Liver (tissue), 3 donors: ENCODE measurements at regions not wholly inside any gene's neighbourhood (a gene's known extent, or its start where the extent isn't known, plus 50 kb on each side); places are given as distances from the start of the nearest gene placed in this dataset.

ENCODE experiments used
- CTCF ChIP-seq: fragments of 150-350 bp; IDR thresholded peaks from 2 replicates; pipeline ENCODE4 v1.5.1; 2017; ENCODE audit warnings: improper control_type of control experiment, low read depth, low read length; ENCODE audit not compliant: missing input control
- HNF4A ChIP-seq, 2 donors: conservative IDR thresholded peaks; 2 replicates each; pipeline ENCODE4 v1.6.1; 2016; ENCODE audit warnings: antibody characterized with exemption in 2 of 2, mild to moderate bottlenecking in 2 of 2
- TAF1 ChIP-seq: conservative IDR thresholded peaks from 2 replicates; pipeline ENCODE4 v1.6.1; 2016; ENCODE audit warnings: antibody characterized with exemption, mild to moderate bottlenecking
- YY1 ChIP-seq: IDR thresholded peaks from 2 replicates; pipeline ENCODE4 v1.6.1; 2016; ENCODE audit warnings: antibody characterized with exemption, mild to moderate bottlenecking
- TF ChIP-seq, protein P1 (sequence below): IDR thresholded peaks from 2 replicates; pipeline ENCODE4 v1.6.1; 2016; ENCODE audit warnings: antibody characterized with exemption, mild to moderate bottlenecking
- TF ChIP-seq, protein P2 (sequence below): IDR thresholded peaks from 2 replicates; pipeline ENCODE4 v1.6.1; 2016; ENCODE audit warnings: antibody characterized with exemption
- donor health status: healthy.
- donor health status: healthy.

DNA sequence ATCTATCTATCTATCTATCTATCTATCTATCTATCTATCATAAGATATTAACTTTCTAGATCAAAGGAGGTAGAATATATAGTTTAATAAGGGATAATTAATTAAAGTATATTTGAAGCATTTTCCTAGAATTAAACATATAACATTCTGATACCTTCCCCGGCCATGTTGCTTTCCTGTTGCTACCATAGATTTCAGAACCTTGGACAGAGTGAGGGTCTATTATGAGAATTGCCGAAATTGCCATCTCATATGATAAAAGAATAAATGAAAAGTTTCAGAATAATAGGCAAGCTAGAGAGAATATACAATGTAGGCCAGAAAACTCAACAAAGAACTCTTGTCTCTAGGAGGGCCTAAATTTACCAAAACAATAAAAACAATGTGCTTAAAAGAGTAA, 706.1 kb upstream of the TMPRSS15 start:
- TF ChIP-seq, protein P1, sequence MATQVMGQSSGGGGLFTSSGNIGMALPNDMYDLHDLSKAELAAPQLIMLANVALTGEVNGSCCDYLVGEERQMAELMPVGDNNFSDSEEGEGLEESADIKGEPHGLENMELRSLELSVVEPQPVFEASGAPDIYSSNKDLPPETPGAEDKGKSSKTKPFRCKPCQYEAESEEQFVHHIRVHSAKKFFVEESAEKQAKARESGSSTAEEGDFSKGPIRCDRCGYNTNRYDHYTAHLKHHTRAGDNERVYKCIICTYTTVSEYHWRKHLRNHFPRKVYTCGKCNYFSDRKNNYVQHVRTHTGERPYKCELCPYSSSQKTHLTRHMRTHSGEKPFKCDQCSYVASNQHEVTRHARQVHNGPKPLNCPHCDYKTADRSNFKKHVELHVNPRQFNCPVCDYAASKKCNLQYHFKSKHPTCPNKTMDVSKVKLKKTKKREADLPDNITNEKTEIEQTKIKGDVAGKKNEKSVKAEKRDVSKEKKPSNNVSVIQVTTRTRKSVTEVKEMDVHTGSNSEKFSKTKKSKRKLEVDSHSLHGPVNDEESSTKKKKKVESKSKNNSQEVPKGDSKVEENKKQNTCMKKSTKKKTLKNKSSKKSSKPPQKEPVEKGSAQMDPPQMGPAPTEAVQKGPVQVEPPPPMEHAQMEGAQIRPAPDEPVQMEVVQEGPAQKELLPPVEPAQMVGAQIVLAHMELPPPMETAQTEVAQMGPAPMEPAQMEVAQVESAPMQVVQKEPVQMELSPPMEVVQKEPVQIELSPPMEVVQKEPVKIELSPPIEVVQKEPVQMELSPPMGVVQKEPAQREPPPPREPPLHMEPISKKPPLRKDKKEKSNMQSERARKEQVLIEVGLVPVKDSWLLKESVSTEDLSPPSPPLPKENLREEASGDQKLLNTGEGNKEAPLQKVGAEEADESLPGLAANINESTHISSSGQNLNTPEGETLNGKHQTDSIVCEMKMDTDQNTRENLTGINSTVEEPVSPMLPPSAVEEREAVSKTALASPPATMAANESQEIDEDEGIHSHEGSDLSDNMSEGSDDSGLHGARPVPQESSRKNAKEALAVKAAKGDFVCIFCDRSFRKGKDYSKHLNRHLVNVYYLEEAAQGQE: no peak
- TF ChIP-seq CTCF (no peak), YY1 (no peak), TAF1 (no peak), HNF4A (conservative IDR thresholded peaks at IDR 0.05) (no peak)
- TF ChIP-seq, protein P2, sequence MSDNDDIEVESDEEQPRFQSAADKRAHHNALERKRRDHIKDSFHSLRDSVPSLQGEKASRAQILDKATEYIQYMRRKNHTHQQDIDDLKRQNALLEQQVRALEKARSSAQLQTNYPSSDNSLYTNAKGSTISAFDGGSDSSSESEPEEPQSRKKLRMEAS: no peak
